ENCODE measurements at regions not wholly inside any gene's neighbourhood (a gene's known extent, or its start where the extent isn't known, plus 50 kb on each side); places are given as distances from the start of the nearest gene placed in this dataset.

DNA sequence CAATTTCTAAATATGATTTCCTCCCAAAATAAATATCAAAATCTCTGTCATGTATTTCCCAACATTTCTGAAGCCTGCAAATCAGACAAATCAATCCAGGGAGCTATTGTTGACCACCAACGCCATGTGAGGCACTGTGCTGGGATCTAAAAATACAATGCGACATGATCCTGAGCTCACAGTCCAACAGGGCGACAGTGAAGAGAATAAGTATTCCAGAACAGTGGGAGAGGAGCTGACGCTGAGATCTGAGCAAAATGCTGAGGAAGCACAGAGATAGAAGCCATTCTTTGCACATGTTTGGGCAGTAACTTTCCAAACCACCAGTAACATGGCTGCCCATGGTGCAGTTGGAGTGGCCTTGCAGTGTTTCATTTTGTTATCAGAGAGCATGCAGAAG, 412.5 kb downstream of the LRATD1 start:
- peaks cover 0 to 34% (median 0%) of the 10 kb centered on the region in 4 donors for H3K4me1 ChIP-seq
- intact Hi-C loops (cut with DNase I): no loop called here
- no peak overlapping the region for H3K4me3 ChIP-seq
- no peaks in the 10 kb centered on the region for H3K9me3 ChIP-seq
- ATAC-seq (no peak), DNase-seq (no peak)
- WGBS (ENCODE audit: insufficient coverage, low coverage, low lambda C conversion rate, missing lambda C conversion rate): 59% methylated on average over 4 of the region's 4 CpGs
- TF ChIP-seq, protein P1, sequence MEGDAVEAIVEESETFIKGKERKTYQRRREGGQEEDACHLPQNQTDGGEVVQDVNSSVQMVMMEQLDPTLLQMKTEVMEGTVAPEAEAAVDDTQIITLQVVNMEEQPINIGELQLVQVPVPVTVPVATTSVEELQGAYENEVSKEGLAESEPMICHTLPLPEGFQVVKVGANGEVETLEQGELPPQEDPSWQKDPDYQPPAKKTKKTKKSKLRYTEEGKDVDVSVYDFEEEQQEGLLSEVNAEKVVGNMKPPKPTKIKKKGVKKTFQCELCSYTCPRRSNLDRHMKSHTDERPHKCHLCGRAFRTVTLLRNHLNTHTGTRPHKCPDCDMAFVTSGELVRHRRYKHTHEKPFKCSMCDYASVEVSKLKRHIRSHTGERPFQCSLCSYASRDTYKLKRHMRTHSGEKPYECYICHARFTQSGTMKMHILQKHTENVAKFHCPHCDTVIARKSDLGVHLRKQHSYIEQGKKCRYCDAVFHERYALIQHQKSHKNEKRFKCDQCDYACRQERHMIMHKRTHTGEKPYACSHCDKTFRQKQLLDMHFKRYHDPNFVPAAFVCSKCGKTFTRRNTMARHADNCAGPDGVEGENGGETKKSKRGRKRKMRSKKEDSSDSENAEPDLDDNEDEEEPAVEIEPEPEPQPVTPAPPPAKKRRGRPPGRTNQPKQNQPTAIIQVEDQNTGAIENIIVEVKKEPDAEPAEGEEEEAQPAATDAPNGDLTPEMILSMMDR (IDR thresholded peaks at IDR 0.05): no peak
- TF ChIP-seq POLR2A (IDR thresholded peaks at IDR 0.05): no peak
- no peak overlapping the region for H3K27ac ChIP-seq
- no peaks in the 10 kb centered on the region for H3K36me3 ChIP-seq
- no peaks in the 10 kb centered on the region for H3K27me3 ChIP-seq

DNA sequence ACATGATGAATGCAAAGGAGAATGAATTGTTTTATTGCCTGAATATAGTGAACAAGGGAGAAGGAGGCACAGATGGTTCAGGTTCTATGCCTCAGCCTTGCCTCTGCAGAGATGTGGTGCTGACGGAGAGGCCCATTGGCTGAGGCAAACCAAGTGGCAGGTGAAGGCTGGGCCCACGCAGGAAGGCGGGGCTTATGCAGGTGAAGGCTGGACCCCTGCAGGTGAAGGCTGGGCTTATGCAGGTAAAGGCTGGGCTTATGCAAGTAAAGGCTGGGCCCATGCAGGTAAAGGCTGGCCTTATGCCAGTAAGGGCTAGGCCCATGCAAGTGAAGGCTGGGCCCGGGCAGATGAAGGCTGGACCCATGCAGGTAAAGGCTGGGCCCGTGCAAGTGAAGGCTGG, 414.7 kb downstream of the LRATD1 start:
- H3K4me1 ChIP-seq: peaks cover 0 to 13% (median 0%) of the 10 kb centered on the region in 4 donors
- no peak for DNase-seq
- TF ChIP-seq POLR2A (IDR thresholded peaks at IDR 0.05): no peak
- TF ChIP-seq, protein P1 (IDR thresholded peaks at IDR 0.05): no peak

DNA sequence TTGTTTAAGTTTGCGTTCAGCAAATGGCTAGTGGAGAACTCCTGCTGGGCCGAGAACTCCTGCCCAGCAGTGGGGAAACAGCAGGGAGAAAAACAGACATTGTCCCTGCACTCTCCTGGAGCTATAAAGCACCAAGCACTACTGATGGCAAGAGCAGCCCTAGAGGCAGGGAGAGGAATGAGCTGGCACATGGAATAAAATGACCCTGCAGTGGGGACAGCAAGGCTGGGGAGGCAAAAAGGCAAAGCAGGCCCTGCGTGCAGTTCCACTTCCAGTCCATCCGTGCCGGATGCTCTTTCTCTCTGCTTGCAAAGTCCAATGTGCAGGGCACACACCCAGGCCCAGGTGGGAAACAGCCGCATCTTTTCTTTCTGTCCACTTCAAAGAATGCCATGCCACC, 415.5 kb downstream of the LRATD1 start:
- intact Hi-C loops (cut with DNase I): no loop called here
- no peaks in the 10 kb centered on the region for H3K9me3 ChIP-seq
- DNase-seq (no peak), ATAC-seq (no peak)
- no peak overlapping the region for H3K4me3 ChIP-seq
- H3K27ac ChIP-seq: no peak overlapping the region
- 98% methylated on average over 5 of the region's 6 CpGs for WGBS (ENCODE audit: insufficient coverage, low coverage, low lambda C conversion rate, missing lambda C conversion rate)
- no peaks in the 10 kb centered on the region for H3K27me3 ChIP-seq
- peaks cover 0 to 6% (median 0%) of the 10 kb centered on the region in 4 donors for H3K4me1 ChIP-seq
- no peaks in the 10 kb centered on the region for H3K36me3 ChIP-seq
- no peak for TF ChIP-seq POLR2A (IDR thresholded peaks at IDR 0.05)
- TF ChIP-seq, protein P1 (IDR thresholded peaks at IDR 0.05): no peak

More for the DNA sequence above, 414.7 kb downstream of the LRATD1 start:
- H3K27me3 ChIP-seq: no peaks in the 10 kb centered on the region
- intact Hi-C loops (cut with DNase I): no loop called here
- no peaks in the 10 kb centered on the region for H3K36me3 ChIP-seq
- WGBS (ENCODE audit: insufficient coverage, low coverage, low lambda C conversion rate, missing lambda C conversion rate): 63% methylated on average over 5 of the region's 5 CpGs
- H3K9me3 ChIP-seq: no peaks in the 10 kb centered on the region
- ATAC-seq: no peak
- H3K4me3 ChIP-seq: no peak overlapping the region
- H3K27ac ChIP-seq: no peak overlapping the region

DNA sequence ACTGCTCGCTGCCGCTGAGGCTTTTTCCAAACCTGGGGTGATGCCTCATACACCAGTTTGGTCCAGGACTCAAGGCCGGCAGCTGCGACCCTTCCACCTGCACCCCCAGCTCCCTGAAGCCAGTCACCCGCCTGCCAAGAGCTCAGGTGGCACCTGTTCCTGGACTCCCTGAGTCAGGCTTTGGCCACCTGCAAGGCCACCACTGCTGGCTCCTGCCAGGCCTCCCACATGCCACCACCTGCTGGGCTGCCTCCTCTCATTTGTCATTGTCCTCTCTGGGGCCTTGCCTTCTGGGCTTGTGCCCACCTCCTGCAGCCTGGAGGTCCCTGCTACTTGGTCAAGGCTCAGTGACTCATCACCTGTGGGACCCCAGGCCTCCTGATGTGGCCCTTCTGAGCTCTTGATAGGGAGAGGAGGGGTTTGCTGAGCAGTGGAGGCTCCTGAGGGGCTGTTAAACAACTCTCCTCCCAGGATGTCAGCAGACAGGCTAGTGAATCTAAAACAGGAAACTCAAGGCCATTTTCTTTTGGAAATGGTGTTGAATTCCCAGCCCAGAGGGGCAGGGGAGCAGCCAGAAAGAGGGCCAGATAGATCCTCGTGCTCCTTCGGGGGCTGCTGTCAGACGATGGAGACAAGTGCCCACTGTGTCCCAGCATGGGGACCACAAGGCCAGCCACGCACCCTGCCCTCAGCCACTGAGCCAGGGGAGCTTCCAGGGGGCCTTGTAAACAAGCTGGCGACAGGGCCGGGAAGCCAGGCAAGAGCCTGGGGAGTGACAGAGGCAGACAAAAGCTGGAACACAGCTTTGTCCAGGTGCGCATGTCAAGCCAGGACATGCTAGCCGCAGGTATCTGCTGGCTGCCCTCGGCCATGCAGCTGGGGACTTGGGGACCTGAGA, 416.8 kb downstream of the LRATD1 start:
- TF ChIP-seq POLR2A (IDR thresholded peaks at IDR 0.05): no peak
- TF ChIP-seq, protein P1 (IDR thresholded peaks at IDR 0.05): no peak
- WGBS (ENCODE audit: insufficient coverage, low coverage, low lambda C conversion rate, missing lambda C conversion rate): no CpG with 5 or more reads among the region's 14 CpGs
- Histone ChIP-seq H3K9me3 (no peaks in the 10 kb centered on the region), H3K4me1 (no peaks in the 10 kb centered on the region), H3K36me3 (no peaks in the 10 kb centered on the region), H3K4me3 (no peak overlapping the region), H3K27me3 (no peaks in the 10 kb centered on the region), H3K27ac (no peak overlapping the region)
- intact Hi-C loops (cut with DNase I): no loop called here
- no peak for DNase-seq
- ATAC-seq: peak in 1 of 4 donors; percentile 8
